H1 (cell line): ENCODE measurements at regions not wholly inside any gene's neighbourhood (a gene's known extent, or its start where the extent isn't known, plus 50 kb on each side); places are given as distances from the start of the nearest gene placed in this dataset.
A peak's percentile ranks its signal among the peaks of the same experiment; 100 is the strongest.

Experiments
- NANOG ChIP-seq: IDR thresholded peaks from 2 replicates; pipeline ENCODE4 v1.6.1; 2011; ENCODE audit warnings: low read length, low read depth, mild to moderate bottlenecking, inconsistent platforms; ENCODE audit not compliant: insufficient read depth, poor library complexity, severe bottlenecking
- SP2 ChIP-seq: IDR thresholded peaks from 2 replicates; pipeline ENCODE4 v1.6.1; 2012; ENCODE audit warnings: mild to moderate bottlenecking, low read length, inconsistent platforms
- SRF ChIP-seq: IDR thresholded peaks from 2 replicates; pipeline ENCODE4 v1.6.1; 2011; ENCODE audit warnings: mild to moderate bottlenecking, low read depth, low read length, moderate library complexity
- TF ChIP-seq, protein P1 (sequence below), 3 experiments: IDR thresholded peaks; 1 replicate in 2 of 3; 2 replicates in 1 of 3; pipeline versions ENCODE4 v1.5.1 to v1.6.1; 2011; ENCODE audit warnings: low read length in 3 of 3, mild to moderate bottlenecking in 3 of 3, inconsistent platforms in 2 of 3, low read depth in 1 of 3, moderate library complexity in 1 of 3; ENCODE audit not compliant: insufficient read depth in 1 of 3; ENCODE audit errors: control extremely low read depth in 1 of 3

DNA sequence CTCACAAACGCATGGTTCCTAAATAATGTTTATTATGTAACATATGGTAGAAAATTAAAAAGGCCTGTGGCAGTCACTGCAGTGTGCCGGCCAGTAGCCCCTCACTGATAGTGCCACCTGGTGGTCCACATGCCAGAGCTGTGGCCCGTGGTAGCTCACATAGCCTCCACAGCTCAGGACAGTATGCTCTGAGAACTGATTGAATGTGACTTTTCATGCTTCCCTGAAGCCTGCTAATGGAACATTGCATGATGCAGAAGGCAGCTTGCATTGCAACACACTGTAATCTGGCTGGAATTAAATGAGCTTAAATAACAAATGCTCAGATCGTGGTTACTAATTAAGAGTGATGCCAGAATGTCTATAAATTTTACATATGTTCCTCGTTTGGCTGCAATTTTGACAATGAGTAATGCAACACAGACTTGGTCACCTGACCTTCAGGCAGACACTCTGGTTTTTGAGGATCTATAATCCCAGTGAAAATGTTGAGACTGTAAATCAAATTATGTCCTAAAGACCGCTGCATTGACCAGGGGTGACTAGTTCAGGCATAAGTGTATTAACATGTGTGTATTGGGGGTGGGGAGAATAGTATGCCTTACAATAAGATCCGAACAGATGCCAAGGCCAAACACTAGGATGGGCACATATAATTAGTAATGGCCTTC is 566.4 kb downstream of the METTL15 start (continued):
- TF ChIP-seq, protein P1, sequence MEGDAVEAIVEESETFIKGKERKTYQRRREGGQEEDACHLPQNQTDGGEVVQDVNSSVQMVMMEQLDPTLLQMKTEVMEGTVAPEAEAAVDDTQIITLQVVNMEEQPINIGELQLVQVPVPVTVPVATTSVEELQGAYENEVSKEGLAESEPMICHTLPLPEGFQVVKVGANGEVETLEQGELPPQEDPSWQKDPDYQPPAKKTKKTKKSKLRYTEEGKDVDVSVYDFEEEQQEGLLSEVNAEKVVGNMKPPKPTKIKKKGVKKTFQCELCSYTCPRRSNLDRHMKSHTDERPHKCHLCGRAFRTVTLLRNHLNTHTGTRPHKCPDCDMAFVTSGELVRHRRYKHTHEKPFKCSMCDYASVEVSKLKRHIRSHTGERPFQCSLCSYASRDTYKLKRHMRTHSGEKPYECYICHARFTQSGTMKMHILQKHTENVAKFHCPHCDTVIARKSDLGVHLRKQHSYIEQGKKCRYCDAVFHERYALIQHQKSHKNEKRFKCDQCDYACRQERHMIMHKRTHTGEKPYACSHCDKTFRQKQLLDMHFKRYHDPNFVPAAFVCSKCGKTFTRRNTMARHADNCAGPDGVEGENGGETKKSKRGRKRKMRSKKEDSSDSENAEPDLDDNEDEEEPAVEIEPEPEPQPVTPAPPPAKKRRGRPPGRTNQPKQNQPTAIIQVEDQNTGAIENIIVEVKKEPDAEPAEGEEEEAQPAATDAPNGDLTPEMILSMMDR (IDR thresholded peaks at IDR 0.05; ENCODE audit: control extremely low read depth in 1 of 3, insufficient read depth in 1 of 3, low read depth in 1 of 3, low read length in 3 of 3) = peak; percentile 63 to 87 (median 73)
- TF ChIP-seq SP2 = no peak
- no peak for TF ChIP-seq NANOG
- TF ChIP-seq SRF = no peak
